HG02943 (cell line): ENCODE measurements at regions not wholly inside any gene's neighbourhood (a gene's known extent, or its start where the extent isn't known, plus 50 kb on each side); places are given as distances from the start of the nearest gene placed in this dataset.
"Not testable (repeated sequence)": the region's sequence is repeated elsewhere in the genome, so short reads cannot be mapped to it uniquely, and the experiment has no call there.

Experiments used
- ATAC-seq: cut with Tn5 transposase; IDR thresholded peaks from one replicate; pipeline ENCODE4 v1.9.1; 2021; ENCODE audit warnings: mild to moderate bottlenecking, low read depth, moderate library complexity; ENCODE audit not compliant: unreplicated experiment

- ATAC-seq, result no peak
These were observed 64.2 kb upstream of the HGFAC start for GRCh38 chr4:3377557-3377956.

DNA sequence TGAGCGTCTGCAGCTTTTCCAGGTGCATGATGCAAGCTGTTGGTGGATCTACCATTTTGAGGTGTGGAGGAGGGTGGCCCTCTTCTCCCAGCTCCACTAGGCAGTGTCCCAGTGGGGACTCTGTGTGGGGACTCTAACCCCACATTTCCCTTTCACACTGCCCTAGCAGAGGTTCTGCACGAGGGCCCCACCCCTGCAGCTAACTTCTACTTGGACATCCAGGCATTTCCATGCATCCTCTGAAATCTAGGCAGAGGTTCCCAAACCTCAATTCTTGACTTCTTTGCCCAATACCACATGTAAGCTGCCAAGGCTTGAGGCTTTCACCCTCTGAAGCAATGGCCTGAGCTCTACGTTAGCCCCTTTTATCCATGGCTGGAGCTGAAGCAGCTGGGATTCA, 61.4 kb upstream of the HGFAC start:
- not testable (repeated sequence) for ATAC-seq

- not testable (repeated sequence) for ATAC-seq
These were observed 60.6 kb upstream of the HGFAC start for GRCh38 chr4:3381208-3381607.

- ATAC-seq, result no peak
These were observed 59.5 kb upstream of the HGFAC start for GRCh38 chr4:3382251-3382650.

GRCh38 chr4:3384391-3384770, 57.4 kb upstream of the HGFAC start:
- no peak for ATAC-seq

- no peak for ATAC-seq
These were observed 56.7 kb upstream of the HGFAC start for GRCh38 chr4:3384771-3385710.

DNA sequence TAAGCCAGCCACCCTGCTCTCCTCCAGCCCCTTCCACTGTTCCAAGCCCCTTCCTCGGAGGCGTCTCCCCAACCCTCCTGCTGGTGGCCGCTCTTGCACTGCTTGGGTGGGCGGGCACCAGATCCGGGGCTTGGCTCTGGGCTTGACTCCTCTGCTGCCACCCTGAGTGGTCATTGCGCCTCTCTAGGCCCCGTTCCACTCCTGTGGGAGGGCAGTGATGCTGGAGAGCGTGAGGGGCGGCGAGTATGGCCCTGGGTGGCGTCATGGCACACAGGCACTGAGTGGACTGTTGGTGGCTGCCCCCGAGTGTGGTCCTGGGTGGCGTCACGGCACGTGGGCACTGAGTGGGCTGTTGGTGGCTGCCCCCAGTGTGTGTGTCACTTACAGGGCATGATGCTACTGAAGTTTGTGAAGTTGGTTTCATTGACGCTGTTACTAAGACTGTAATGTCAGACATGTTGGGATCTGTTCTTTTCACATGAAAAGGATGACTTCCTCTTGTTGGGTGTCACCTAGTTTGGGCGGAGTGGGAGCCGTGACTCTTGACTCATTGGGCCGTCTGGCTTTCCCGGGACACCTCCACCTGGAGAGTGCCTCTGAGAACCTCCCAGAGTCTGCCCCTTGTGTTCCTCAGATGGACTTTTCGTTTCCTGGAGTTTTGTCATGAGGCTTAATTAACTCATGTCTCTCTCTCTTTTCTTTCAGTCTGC, 55.9 kb upstream of the HGFAC start:
- no peak for ATAC-seq

DNA sequence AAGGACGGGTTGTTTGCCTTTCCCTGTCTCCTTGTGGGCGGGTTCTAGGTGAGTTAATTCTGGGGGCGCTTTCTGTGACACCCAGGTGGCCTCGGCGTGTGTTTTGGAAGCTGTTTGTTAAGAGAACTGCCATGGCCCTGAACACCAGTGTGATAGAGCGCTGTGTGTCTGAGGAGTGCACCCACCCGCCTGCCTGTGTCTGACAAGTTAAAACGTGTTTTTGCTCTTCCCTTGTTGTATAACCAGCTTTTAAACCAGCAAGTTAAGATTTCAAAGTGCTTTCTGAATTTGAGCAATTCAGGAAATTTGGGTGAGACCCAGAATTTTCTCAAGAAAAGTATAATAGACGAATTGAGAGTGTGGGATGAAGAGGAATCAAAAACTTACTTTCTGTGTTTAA, 55.2 kb upstream of the HGFAC start:
- no peak for ATAC-seq

- ATAC-seq, result peak; percentile 54
These were observed 54.4 kb upstream of the HGFAC start for GRCh38 chr4:3387154-3387942.

DNA sequence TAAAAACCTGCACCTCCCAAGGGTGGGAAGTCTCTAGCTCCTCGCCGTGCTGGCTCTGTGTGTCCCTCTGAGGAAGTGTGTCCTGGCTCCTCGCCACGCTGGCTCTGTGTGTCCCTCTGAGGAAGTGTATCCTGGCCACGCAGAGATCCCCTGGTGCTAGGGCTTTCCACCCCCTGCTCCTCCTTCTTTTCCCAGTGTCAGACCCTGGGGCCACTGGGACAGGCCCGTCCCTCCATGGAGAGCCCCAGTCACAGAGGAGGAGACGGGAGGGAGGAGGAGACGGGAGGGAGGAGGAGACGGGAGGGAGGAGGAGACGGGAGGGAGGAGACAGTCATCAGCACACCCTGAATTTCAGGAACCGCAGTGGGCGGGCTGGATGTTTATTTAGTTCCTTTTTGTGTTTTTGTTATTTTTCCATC, 53.8 kb upstream of the HGFAC start:
- peak; percentile 23 for ATAC-seq

GRCh38 chr4:3388471-3389232, 53.1 kb upstream of the HGFAC start:
- peak; percentile 58 for ATAC-seq

DNA sequence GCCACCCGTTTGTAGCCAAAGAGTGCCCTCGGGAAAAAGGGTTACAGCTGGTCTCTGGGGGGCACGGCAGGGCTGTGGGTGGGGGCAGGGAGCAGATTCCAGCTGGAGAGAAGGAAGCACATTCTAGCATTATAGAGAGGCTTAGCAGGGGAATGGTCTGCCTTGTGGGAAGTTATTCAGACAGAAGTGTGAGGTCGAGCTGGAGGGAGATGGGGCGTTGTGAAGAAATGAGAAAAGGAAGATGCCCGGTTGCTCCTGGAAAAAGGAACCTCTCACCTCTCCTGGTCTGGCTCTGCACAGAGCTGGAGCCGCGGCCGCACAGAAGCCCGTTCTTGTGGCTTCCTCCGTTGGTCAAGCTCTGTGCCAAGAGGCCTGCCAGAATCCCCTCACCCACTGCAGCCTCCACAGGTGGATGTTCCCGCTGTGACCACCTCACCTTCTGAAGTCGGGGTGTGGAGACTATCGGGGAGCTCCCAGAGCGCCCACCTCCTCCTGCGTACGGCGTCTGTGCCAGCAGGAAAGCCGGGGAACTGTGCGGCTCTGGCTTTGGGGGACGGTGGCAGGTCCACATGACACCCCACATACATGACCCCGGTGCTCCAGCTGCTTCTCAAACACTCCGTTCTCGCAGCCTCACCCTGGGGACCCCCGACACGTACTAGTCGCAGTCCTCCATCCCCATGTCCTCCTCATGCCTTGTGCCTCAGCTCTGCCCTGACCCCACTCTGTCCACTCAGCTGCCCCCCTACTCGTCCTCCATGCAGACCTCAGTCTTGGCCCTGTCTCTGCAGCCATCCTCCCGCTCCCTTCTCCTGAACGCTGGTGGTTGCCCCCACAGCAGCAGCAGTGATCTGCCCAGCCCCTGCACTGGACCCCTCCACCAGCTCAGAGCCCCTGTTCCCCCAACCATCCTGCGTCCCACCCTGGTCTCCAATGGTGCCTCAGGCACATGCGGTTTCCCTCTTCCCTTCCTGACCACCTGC, 52.2 kb upstream of the HGFAC start:
- no peak for ATAC-seq

GRCh38 chr4:3390288-3390811, 51.4 kb upstream of the HGFAC start:
- no peak for ATAC-seq

DNA sequence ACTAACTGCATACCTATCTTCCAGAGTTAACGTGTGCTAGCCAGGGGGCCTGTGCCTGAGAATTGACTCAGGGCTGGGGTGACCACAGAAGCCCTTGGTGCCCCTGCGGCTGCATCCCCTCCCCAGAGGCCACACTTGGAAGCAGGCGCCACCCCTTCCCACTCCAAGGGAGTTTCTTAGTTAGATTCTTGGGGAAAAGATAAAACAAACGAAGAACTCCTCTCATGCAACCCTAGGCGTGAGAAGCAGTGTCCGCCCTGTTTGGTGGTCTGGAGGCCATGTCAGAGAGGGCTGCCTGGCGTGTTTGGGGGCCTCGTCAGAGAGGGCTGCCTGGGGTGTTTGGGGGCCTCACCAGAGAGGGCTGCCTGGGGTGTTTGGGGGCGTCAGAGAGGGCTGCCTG, 50.3 kb upstream of the HGFAC start:
- no peak for ATAC-seq
